Uterus (tissue), 2 donors: ENCODE measurements at regions not wholly inside any gene's neighbourhood (a gene's known extent, or its start where the extent isn't known, plus 50 kb on each side); places are given as distances from the start of the nearest gene placed in this dataset.

Experiments used
- CTCF ChIP-seq, 4 experiments: fragments of 200-600 bp in 2 of 4; fragments of 450-650 bp in 2 of 4; sonication (generic) in 2 of 4; IDR thresholded peaks; one replicate each; pipeline ENCODE4 v1.5.1; 2016 to 2019; ENCODE audit warnings: antibody characterized with exemption in 4 of 4, mild to moderate bottlenecking in 2 of 4, moderate library complexity in 1 of 4
- POLR2A ChIP-seq, 2 donors: fragments of 450-650 bp; IDR thresholded peaks; one replicate each; pipeline ENCODE4 v1.6.1; 2016; ENCODE audit warnings: antibody characterized with exemption in 2 of 2, mild to moderate bottlenecking in 1 of 2, moderate library complexity in 1 of 2

GRCh38 chr1:190940951-190941350 is 463.3 kb upstream of the BRINP3 start:
- TF ChIP-seq POLR2A (IDR thresholded peaks at IDR 0.05) (no peak), CTCF (IDR thresholded peaks at IDR 0.05) (no peak)
